ENCODE measurements at regions not wholly inside any gene's neighbourhood (a gene's known extent, or its start where the extent isn't known, plus 50 kb on each side); places are given as distances from the start of the nearest gene placed in this dataset.

DNA sequence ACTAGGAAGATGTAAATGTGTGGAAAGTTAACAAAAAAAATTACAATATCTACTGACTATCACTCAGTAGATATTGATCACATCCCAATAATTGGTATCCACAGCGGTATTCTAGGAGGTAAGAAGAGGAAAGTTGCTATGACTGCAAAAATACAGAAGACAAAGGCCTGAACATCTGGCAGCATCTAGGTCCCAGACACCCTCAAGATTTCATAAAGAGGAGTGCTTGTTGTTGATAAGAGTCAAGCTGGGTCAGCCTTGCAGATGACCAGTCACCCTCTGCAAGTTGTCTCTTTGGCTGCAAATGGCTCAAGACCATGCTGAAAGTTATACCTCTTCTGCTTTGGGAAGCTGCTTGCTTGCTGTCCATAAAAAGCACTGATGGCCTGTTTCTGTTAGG lies 179.8 kb upstream of the FOXN2 start:
- Histone ChIP-seq H3K27ac (ENCODE audit: insufficient read depth in 1 of 2, low read depth in 1 of 2, low read length in 2 of 2, poor library complexity in 1 of 2, severe bottlenecking in 2 of 2) (no peak overlapping the region), H3K4me1 (ENCODE audit: control extremely low read depth in 1 of 4, control insufficient read depth in 4 of 4, insufficient read depth in 4 of 4, low read length in 3 of 4) (no peaks in the 10 kb centered on the region), H3K27me3 (replicated peaks in 2 of 5; ENCODE audit: control insufficient read depth in 4 of 5, insufficient read depth in 5 of 5, low read length in 4 of 5) (no peaks in the 10 kb centered on the region), H3K4me3 (ENCODE audit: control insufficient read depth in 1 of 7, extremely low read depth in 1 of 7, insufficient read depth in 4 of 7, low read depth in 2 of 7, low read length in 6 of 7) (no peak overlapping the region), H3K9me3 (ENCODE audit: control extremely low read depth in 1 of 5, control insufficient read depth in 4 of 5, insufficient read depth in 2 of 5, low read depth in 1 of 5, low read length in 4 of 5) (peaks cover 0 to 5% (median 3%) of the 10 kb centered on the region in 5 experiments), H3K36me3 (ENCODE audit: control insufficient read depth in 4 of 4, insufficient read depth in 4 of 4, low read length in 3 of 4) (no peaks in the 10 kb centered on the region)
- POLR2A ChIA-PET = no interaction called here
- CTCF ChIA-PET = no interaction called here
- WGBS (ENCODE audit: insufficient coverage) = 100% methylated on average over 1 of the region's 1 CpG
- DNase-seq = no peak

DNA sequence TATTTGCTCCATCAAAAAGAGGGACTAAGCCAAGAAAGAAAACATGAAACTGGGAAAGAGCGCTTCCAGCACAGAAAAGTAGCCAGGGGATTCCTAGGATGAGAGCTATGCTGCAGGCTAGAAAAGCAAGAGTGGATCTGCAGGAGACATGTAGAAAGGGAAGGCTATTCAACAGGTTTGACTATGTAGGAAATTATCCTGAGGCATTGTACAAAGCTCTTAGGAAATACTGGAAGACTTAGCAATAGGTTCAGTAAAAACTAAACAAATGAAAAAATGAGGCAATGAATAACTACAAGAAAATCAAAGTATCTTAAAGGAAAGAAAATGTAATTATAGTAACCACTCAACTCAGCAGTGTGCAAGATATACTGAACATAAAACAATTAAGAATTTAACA lies 178.7 kb upstream of the FOXN2 start:
- H3K36me3 ChIP-seq (ENCODE audit: control insufficient read depth in 4 of 4, insufficient read depth in 4 of 4, low read length in 3 of 4) = no peaks in the 10 kb centered on the region
- POLR2A ChIA-PET = no interaction called here
- H3K4me3 ChIP-seq (ENCODE audit: control insufficient read depth in 1 of 7, extremely low read depth in 1 of 7, insufficient read depth in 4 of 7, low read depth in 2 of 7, low read length in 6 of 7) = no peak overlapping the region
- no peak for DNase-seq
- CTCF ChIA-PET = interaction anchor here (1.4 kb wide), 1 partner anchor 11 kb away, joined by 5 read pairs; no protein-coding TSS in a partner anchor
- H3K9me3 ChIP-seq (ENCODE audit: control extremely low read depth in 1 of 5, control insufficient read depth in 4 of 5, insufficient read depth in 2 of 5, low read depth in 1 of 5, low read length in 4 of 5) = peaks cover 0 to 5% (median 3%) of the 10 kb centered on the region in 5 experiments
- H3K27ac ChIP-seq (ENCODE audit: insufficient read depth in 1 of 2, low read depth in 1 of 2, low read length in 2 of 2, poor library complexity in 1 of 2, severe bottlenecking in 2 of 2) = no peak overlapping the region
- 100% methylated on average over 1 of the region's 1 CpG for WGBS (ENCODE audit: insufficient coverage)
- no peaks in the 10 kb centered on the region for H3K27me3 ChIP-seq (replicated peaks in 2 of 5; ENCODE audit: control insufficient read depth in 4 of 5, insufficient read depth in 5 of 5, low read length in 4 of 5)
- H3K4me1 ChIP-seq (ENCODE audit: control extremely low read depth in 1 of 4, control insufficient read depth in 4 of 4, insufficient read depth in 4 of 4, low read length in 3 of 4) = no peaks in the 10 kb centered on the region

DNA sequence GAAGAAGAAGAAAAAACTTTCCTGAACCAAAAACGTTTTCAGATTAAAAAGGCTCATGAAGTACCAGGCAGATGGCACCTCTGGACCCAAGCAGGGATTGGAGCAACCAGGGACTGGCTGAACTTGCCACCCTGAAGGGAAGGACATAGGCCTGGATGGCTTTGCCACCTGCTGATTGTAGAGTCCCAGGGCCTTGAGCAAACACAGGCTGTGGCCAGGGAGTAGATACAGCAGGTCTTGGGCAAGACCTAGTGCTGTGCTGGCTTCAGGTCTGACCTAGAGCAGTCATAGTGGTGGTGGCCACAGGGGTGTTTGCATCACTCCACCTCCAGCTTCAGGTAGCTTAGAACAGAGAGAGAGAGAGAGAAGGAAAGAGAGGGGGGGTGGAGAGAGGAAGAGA lies 176.7 kb upstream of the FOXN2 start:
- 75% methylated on average over 1 of the region's 1 CpG for WGBS (ENCODE audit: insufficient coverage)
- H3K27ac ChIP-seq (ENCODE audit: insufficient read depth in 1 of 2, low read depth in 1 of 2, low read length in 2 of 2, poor library complexity in 1 of 2, severe bottlenecking in 2 of 2) = no peak overlapping the region
- ChIA-PET CTCF (no interaction called here), POLR2A (no interaction called here)
- no peaks in the 10 kb centered on the region for H3K27me3 ChIP-seq (replicated peaks in 2 of 5; ENCODE audit: control insufficient read depth in 4 of 5, insufficient read depth in 5 of 5, low read length in 4 of 5)
- H3K9me3 ChIP-seq (ENCODE audit: control extremely low read depth in 1 of 5, control insufficient read depth in 4 of 5, insufficient read depth in 2 of 5, low read depth in 1 of 5, low read length in 4 of 5) = peaks cover 0 to 5% (median 3%) of the 10 kb centered on the region in 5 experiments
- H3K36me3 ChIP-seq (ENCODE audit: control insufficient read depth in 4 of 4, insufficient read depth in 4 of 4, low read length in 3 of 4) = no peaks in the 10 kb centered on the region
- H3K4me3 ChIP-seq (ENCODE audit: control insufficient read depth in 1 of 7, extremely low read depth in 1 of 7, insufficient read depth in 4 of 7, low read depth in 2 of 7, low read length in 6 of 7) = no peak overlapping the region
- DNase-seq = no peak
- no peaks in the 10 kb centered on the region for H3K4me1 ChIP-seq (ENCODE audit: control extremely low read depth in 1 of 4, control insufficient read depth in 4 of 4, insufficient read depth in 4 of 4, low read length in 3 of 4)

DNA sequence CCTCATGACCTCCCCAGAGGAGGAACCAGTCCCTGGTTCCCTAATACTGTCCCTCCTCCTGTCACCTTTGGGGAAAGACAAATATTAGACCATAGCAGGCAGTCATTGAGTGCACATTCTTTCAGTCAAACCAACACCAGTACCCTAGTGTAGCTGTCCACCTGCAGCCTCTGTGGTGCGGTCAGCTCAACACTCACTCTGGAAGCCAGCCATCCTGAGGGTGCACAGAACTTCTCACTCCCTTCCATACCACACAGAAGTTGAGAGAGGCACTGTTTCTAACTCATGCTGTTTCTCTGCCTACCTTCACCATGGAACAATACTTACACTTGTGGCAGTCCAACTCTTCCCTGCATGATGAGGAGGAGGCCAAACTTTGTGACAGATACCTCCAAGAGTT lies 175.6 kb upstream of the FOXN2 start:
- Histone ChIP-seq H3K36me3 (ENCODE audit: control insufficient read depth in 4 of 4, insufficient read depth in 4 of 4, low read length in 3 of 4) (no peaks in the 10 kb centered on the region), H3K4me1 (ENCODE audit: control extremely low read depth in 1 of 4, control insufficient read depth in 4 of 4, insufficient read depth in 4 of 4, low read length in 3 of 4) (no peaks in the 10 kb centered on the region), H3K27ac (ENCODE audit: insufficient read depth in 1 of 2, low read depth in 1 of 2, low read length in 2 of 2, poor library complexity in 1 of 2, severe bottlenecking in 2 of 2) (no peak overlapping the region), H3K4me3 (ENCODE audit: control insufficient read depth in 1 of 7, extremely low read depth in 1 of 7, insufficient read depth in 4 of 7, low read depth in 2 of 7, low read length in 6 of 7) (no peak overlapping the region), H3K9me3 (ENCODE audit: control extremely low read depth in 1 of 5, control insufficient read depth in 4 of 5, insufficient read depth in 2 of 5, low read depth in 1 of 5, low read length in 4 of 5) (peaks cover 0 to 5% (median 3%) of the 10 kb centered on the region in 5 experiments), H3K27me3 (replicated peaks in 2 of 5; ENCODE audit: control insufficient read depth in 4 of 5, insufficient read depth in 5 of 5, low read length in 4 of 5) (no peaks in the 10 kb centered on the region)
- CTCF ChIA-PET = no interaction called here
- WGBS (ENCODE audit: insufficient coverage) = 0% methylated on average over 1 of the region's 1 CpG
- POLR2A ChIA-PET = no interaction called here
- no peak for DNase-seq

DNA sequence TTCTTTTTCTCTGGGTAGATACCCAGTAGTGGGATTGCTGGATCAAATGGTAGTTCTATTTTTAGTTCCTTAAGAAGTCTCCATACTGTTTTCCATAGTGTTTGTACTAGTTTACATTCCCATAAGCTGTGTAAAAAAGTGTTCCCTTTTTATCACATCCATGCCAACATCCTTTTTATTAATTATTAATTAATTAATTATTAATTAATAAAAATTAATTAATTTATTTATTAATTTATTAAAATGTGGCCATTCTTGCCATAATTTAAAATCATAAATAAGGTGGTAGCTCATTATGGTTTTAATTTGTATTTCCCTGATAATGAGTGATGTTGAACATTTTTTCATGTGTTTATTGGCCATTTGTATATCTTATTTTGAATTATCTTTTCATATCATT lies 173.9 kb upstream of the FOXN2 start:
- Histone ChIP-seq H3K27ac (ENCODE audit: insufficient read depth in 1 of 2, low read depth in 1 of 2, low read length in 2 of 2, poor library complexity in 1 of 2, severe bottlenecking in 2 of 2) (no peak overlapping the region), H3K9me3 (ENCODE audit: control extremely low read depth in 1 of 5, control insufficient read depth in 4 of 5, insufficient read depth in 2 of 5, low read depth in 1 of 5, low read length in 4 of 5) (peaks cover 0 to 5% (median 2%) of the 10 kb centered on the region in 5 experiments), H3K4me1 (ENCODE audit: control extremely low read depth in 1 of 4, control insufficient read depth in 4 of 4, insufficient read depth in 4 of 4, low read length in 3 of 4) (peaks cover 0 to 4% (median 0%) of the 10 kb centered on the region in 4 experiments), H3K27me3 (replicated peaks in 2 of 5; ENCODE audit: control insufficient read depth in 4 of 5, insufficient read depth in 5 of 5, low read length in 4 of 5) (no peaks in the 10 kb centered on the region), H3K36me3 (ENCODE audit: control insufficient read depth in 4 of 4, insufficient read depth in 4 of 4, low read length in 3 of 4) (no peaks in the 10 kb centered on the region), H3K4me3 (ENCODE audit: control insufficient read depth in 1 of 7, extremely low read depth in 1 of 7, insufficient read depth in 4 of 7, low read depth in 2 of 7, low read length in 6 of 7) (no peak overlapping the region)
- ChIA-PET POLR2A (no interaction called here), CTCF (interaction anchor here (0.6 to 0.7 kb wide), 2 partner anchors 24 to 966 kb away, joined by 3 read pairs; no protein-coding TSS in a partner anchor)
- DNase-seq = no peak

DNA sequence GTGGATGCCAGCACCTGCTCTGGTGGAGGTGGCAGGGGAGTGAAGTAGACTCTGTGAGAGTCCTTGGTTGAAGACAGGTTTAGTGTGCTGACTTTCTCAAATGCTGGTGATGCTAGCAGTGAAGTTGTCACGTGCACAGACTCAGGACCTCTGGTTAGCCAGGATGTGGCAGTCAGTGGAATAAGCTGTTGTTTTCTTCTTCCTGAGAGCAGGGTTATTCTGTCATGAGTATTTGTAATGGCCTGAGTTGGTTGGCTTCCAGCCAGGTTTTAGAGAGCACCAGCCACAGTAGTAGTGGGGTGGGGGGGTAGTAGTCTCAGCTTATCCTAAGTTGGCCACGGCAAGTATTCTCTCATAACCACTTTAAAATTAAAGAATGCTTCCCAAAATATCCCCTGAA lies 169.7 kb upstream of the FOXN2 start:
- H3K4me3 ChIP-seq (ENCODE audit: control insufficient read depth in 1 of 7, extremely low read depth in 1 of 7, insufficient read depth in 4 of 7, low read depth in 2 of 7, low read length in 6 of 7) = no peak overlapping the region
- ChIA-PET POLR2A (no interaction called here), CTCF (no interaction called here)
- WGBS (ENCODE audit: insufficient coverage) = 77% methylated on average over 1 of the region's 2 CpGs
- no peak for DNase-seq
- H3K27me3 ChIP-seq (replicated peaks in 2 of 5; ENCODE audit: control insufficient read depth in 4 of 5, insufficient read depth in 5 of 5, low read length in 4 of 5) = no peaks in the 10 kb centered on the region
- H3K9me3 ChIP-seq (ENCODE audit: control extremely low read depth in 1 of 5, control insufficient read depth in 4 of 5, insufficient read depth in 2 of 5, low read depth in 1 of 5, low read length in 4 of 5) = no peaks in the 10 kb centered on the region
- peaks cover 0 to 15% (median 2%) of the 10 kb centered on the region in 4 experiments for H3K4me1 ChIP-seq (ENCODE audit: control extremely low read depth in 1 of 4, control insufficient read depth in 4 of 4, insufficient read depth in 4 of 4, low read length in 3 of 4)
- H3K36me3 ChIP-seq (ENCODE audit: control insufficient read depth in 4 of 4, insufficient read depth in 4 of 4, low read length in 3 of 4) = no peaks in the 10 kb centered on the region
- no peak overlapping the region for H3K27ac ChIP-seq (ENCODE audit: insufficient read depth in 1 of 2, low read depth in 1 of 2, low read length in 2 of 2, poor library complexity in 1 of 2, severe bottlenecking in 2 of 2)

DNA sequence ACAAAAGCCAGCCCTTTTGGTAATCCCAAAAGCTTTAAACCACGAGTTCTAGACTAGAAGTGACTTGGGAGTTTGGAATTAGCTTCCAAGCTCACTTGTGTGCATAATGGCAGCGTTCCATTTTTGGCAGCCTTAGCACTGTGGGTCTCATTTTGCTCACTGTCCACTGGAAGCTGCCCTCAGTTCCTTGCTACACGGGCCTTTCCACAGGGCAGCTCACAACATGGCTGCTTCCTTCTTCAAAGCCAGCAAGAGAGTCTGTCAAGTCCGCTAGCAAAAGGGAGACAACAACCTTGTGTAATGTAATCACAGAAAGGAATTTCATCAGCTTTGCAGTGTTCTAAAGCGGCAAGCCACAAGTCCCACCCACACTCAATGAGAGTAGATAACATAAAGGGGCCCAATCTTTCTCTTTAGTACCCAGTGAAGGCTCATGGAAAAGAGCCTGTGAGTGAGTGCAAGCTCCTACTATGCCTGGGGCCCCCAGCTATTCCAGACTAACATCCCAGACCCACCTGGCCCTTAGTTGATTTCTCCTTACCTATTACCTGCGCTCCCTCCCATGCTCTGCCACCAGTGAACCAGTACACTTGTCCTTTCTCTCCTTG lies 168.5 kb upstream of the FOXN2 start:
- Histone ChIP-seq H3K36me3 (ENCODE audit: control insufficient read depth in 4 of 4, insufficient read depth in 4 of 4, low read length in 3 of 4) (no peaks in the 10 kb centered on the region), H3K27ac (ENCODE audit: insufficient read depth in 1 of 2, low read depth in 1 of 2, low read length in 2 of 2, poor library complexity in 1 of 2, severe bottlenecking in 2 of 2) (peak overlapping the region in 1 of 2 experiments; percentile 50), H3K9me3 (ENCODE audit: control extremely low read depth in 1 of 5, control insufficient read depth in 4 of 5, insufficient read depth in 2 of 5, low read depth in 1 of 5, low read length in 4 of 5) (no peaks in the 10 kb centered on the region), H3K4me3 (ENCODE audit: control insufficient read depth in 1 of 7, extremely low read depth in 1 of 7, insufficient read depth in 4 of 7, low read depth in 2 of 7, low read length in 6 of 7) (no peak overlapping the region), H3K4me1 (ENCODE audit: control extremely low read depth in 1 of 4, control insufficient read depth in 4 of 4, insufficient read depth in 4 of 4, low read length in 3 of 4) (peaks cover 0 to 15% (median 2%) of the 10 kb centered on the region in 4 experiments), H3K27me3 (replicated peaks in 2 of 5; ENCODE audit: control insufficient read depth in 4 of 5, insufficient read depth in 5 of 5, low read length in 4 of 5) (no peaks in the 10 kb centered on the region)
- peak in 2 of 3 donors; percentile 30 to 53 for DNase-seq
- POLR2A ChIA-PET = no interaction called here
- CTCF ChIA-PET = interaction anchor here (1.0 to 2.1 kb wide), 3 partner anchors 10 to 19 kb away, joined by 3 to 5 read pairs (median 3); no protein-coding TSS in a partner anchor
- 96% methylated on average over 4 of the region's 6 CpGs for WGBS (ENCODE audit: insufficient coverage)

Data from common myeloid progenitor, CD34-positive (primary cell).